B cell (primary cell): ENCODE measurements at regions not wholly inside any gene's neighbourhood (a gene's known extent, or its start where the extent isn't known, plus 50 kb on each side); places are given as distances from the start of the nearest gene placed in this dataset.

ENCODE experiments used
- ATAC-seq: fragments of 200-7000 bp; cut with Tn5 transposase; one replicate; pipeline ENCODE4 v1.10.0; 2021; ENCODE audit warnings: low read depth, mild to moderate bottlenecking, moderate number of reproducible peaks, moderate library complexity
- CTCF ChIA-PET: fragments of 350-600 bp; sonication (Branson Sonifier 250); formaldehyde crosslinking; loops from one replicate; lab custom pipeline; 2021; ENCODE audit warnings: antibody characterized with exemption, inconsistent platforms; lab: Charles Lee
- POLR2A ChIA-PET: fragments of 350-600 bp; sonication (Branson Sonifier 250); formaldehyde crosslinking; loops from one replicate; lab custom pipeline; 2021; ENCODE audit warnings: antibody characterized with exemption; lab: Charles Lee
- DNase-seq: peaks from one replicate; pipeline ENCODE4 v3.0.0; 2013
- H2AFZ ChIP-seq: 2 replicates; pipeline ENCODE4 v1.6.1; 2012; ENCODE audit warnings: mild to moderate bottlenecking, low read depth, low read length; ENCODE audit not compliant: insufficient read depth, poor library complexity, severe bottlenecking
- H3K27ac ChIP-seq, 2 donors: 1 replicate in 1 of 2; 2 replicates in 1 of 2; pipeline ENCODE4 v1.5.1; 2012 to 2013; ENCODE audit warnings: low read length in 2 of 2, mild to moderate bottlenecking in 2 of 2, moderate library complexity in 1 of 2
- H3K27me3 ChIP-seq, 4 experiments: fragments of 200-600 bp in 1 of 4; sonication (generic) in 1 of 4; replicated peaks in 1 of 4; 1 replicate in 2 of 4; 2 replicates in 2 of 4; pipeline versions ENCODE4 v1.6.1 to v1.7.0; 2013 to 2016; ENCODE audit warnings: low read length in 3 of 4, mild to moderate bottlenecking in 2 of 4, mixed read lengths in 1 of 4, moderate library complexity in 1 of 4; ENCODE audit not compliant: insufficient read depth in 4 of 4, control insufficient read depth in 3 of 4; ENCODE audit errors: control extremely low read depth in 1 of 4
- H3K36me3 ChIP-seq, 2 experiments: replicated peaks in 1 of 2; 1 replicate in 1 of 2; 2 replicates in 1 of 2; pipeline versions ENCODE4 v1.6.1 to v1.7.1; 2013; ENCODE audit warnings: low read length in 1 of 2; ENCODE audit not compliant: insufficient read depth in 2 of 2, control insufficient read depth in 1 of 2; ENCODE audit errors: control extremely low read depth in 1 of 2, extremely low read depth in 1 of 2
- H3K4me1 ChIP-seq, 2 donors: fragments of 200-600 bp in 1 of 2; sonication (generic) in 1 of 2; 1 replicate in 1 of 2; 2 replicates in 1 of 2; pipeline versions ENCODE4 v1.5.1 to v1.6.1; 2013 to 2017; ENCODE audit warnings: low read length in 2 of 2; ENCODE audit not compliant: control insufficient read depth in 2 of 2, insufficient read depth in 2 of 2
- H3K4me2 ChIP-seq: replicated peaks from 2 replicates; pipeline ENCODE3; 2012; ENCODE audit warnings: mild to moderate bottlenecking, low read depth, low read length; ENCODE audit not compliant: poor library complexity, severe bottlenecking
- H3K4me3 ChIP-seq, 5 experiments: fragments of 200-600 bp in 1 of 5; sonication (generic) in 1 of 5; 1 replicate in 3 of 5; 2 replicates in 2 of 5; pipeline versions ENCODE4 v1.5.1 to v1.7.0; 2011 to 2016; ENCODE audit warnings: low read length in 4 of 5, mild to moderate bottlenecking in 4 of 5, low read depth in 2 of 5, control low read depth in 1 of 5, moderate library complexity in 1 of 5; ENCODE audit not compliant: insufficient read depth in 1 of 5; ENCODE audit errors: control extremely low read depth in 1 of 5, extremely low read depth in 1 of 5
- H3K79me2 ChIP-seq: fragments of 200-600 bp; sonication (generic); one replicate; pipeline ENCODE4 v1.6.0; 2016; ENCODE audit warnings: low read length; ENCODE audit not compliant: control insufficient read depth, insufficient read depth
- H3K9ac ChIP-seq: fragments of 200-600 bp; sonication (generic); 2 replicates; pipeline ENCODE4 v1.6.1; 2017; ENCODE audit warnings: mild to moderate bottlenecking, low read length, moderate library complexity
- H3K9me3 ChIP-seq, 3 donors: one replicate each; pipeline versions ENCODE4 v1.6.1 to v1.7.1; 2013; ENCODE audit warnings: low read length in 2 of 3; ENCODE audit not compliant: control insufficient read depth in 2 of 3, insufficient read depth in 1 of 3; ENCODE audit errors: control extremely low read depth in 1 of 3
- H4K20me1 ChIP-seq: 2 replicates; pipeline ENCODE4 v1.6.0; 2012; ENCODE audit warnings: mild to moderate bottlenecking, low read length; ENCODE audit not compliant: insufficient read depth, control insufficient read depth, poor library complexity, severe bottlenecking
- H3K27ac Mint-ChIP-seq: one replicate; pipeline ENCODE4 v1.8.0; 2021; ENCODE audit warnings: mixed read lengths
- H3K27me3 Mint-ChIP-seq: one replicate; pipeline ENCODE4 v1.8.0; 2021; ENCODE audit warnings: mixed read lengths
- H3K4me1 Mint-ChIP-seq: one replicate; pipeline ENCODE4 v1.8.0; 2021; ENCODE audit warnings: mixed read lengths
- H3K4me3 Mint-ChIP-seq: one replicate; pipeline ENCODE4 v1.8.0; 2021; ENCODE audit warnings: mixed read lengths
- H3K9me3 Mint-ChIP-seq: one replicate; pipeline ENCODE4 v1.8.0; 2022; ENCODE audit warnings: mixed read lengths; ENCODE audit not compliant: insufficient read depth
- EZH2 ChIP-seq: IDR thresholded peaks from 2 replicates; pipeline ENCODE4 v1.6.1; 2012; ENCODE audit warnings: borderline replicate concordance, low read depth, mild to moderate bottlenecking, moderate library complexity, low read length; ENCODE audit not compliant: insufficient read depth, poor library complexity, severe bottlenecking
- WGBS: methylation state at CpG from one replicate; pipeline ENCODE4 v1.1.5; 2013; ENCODE audit warnings: missing lambda C conversion rate; ENCODE audit not compliant: insufficient coverage; 5-methylcytosine and 5-hydroxymethylcytosine counted together
- intact Hi-C: fragments of 100-400 bp; cut with micrococcal nuclease; formaldehyde crosslinking; loops from one replicate; pipeline ENCODE4 v1.10.0; 2022
- TF ChIP-seq, protein P1 (sequence below): fragments of 200-600 bp; IDR thresholded peaks from one replicate; pipeline ENCODE4 v1.8.0; 2022; ENCODE audit warnings: antibody characterized with exemption, mild to moderate bottlenecking

DNA sequence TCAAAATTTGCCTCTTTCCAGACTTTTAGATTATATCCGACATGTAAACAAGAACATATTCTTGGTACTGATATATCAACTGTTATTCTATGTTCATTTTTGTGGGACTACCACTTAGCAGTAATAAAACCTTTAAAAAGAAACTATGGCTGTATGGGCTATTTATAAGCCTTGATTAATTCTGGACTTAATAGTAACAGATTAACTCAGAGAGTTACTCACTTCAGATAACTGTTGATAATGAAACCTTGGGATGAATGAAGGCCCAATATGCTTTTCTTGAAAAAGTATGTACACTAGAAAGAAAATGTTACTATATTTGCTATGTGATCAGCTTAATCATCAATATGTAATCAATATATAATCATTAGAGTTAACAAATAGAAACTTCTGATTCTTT, 595.9 kb upstream of the BOD1L1 start:
- ATAC-seq (no peak), DNase-seq (no peak)
- Histone ChIP-seq H3K4me2 (no peak overlapping the region), H3K4me3 (no peak overlapping the region), H3K9me3 (peaks cover 0 to 2% (median 0%) of the 10 kb centered on the region in 3 donors), H3K79me2 (no peaks in the 10 kb centered on the region), H4K20me1 (no peaks in the 10 kb centered on the region), H3K9ac (no peak overlapping the region), H3K27me3 (no peaks in the 10 kb centered on the region), H3K4me1 (no peaks in the 10 kb centered on the region), H3K27ac (no peak overlapping the region), H3K36me3 (no peaks in the 10 kb centered on the region), H2AFZ (no peak overlapping the region)
- peaks cover 2% of the 10 kb centered on the region for H3K4me1 Mint-ChIP-seq
- H3K9me3 Mint-ChIP-seq, result no peaks in the 10 kb centered on the region
- ChIA-PET POLR2A (no interaction called here), CTCF (no interaction called here)
- H3K4me3 Mint-ChIP-seq, result no peak overlapping the region
- no peak for TF ChIP-seq EZH2
- TF ChIP-seq, protein P1, sequence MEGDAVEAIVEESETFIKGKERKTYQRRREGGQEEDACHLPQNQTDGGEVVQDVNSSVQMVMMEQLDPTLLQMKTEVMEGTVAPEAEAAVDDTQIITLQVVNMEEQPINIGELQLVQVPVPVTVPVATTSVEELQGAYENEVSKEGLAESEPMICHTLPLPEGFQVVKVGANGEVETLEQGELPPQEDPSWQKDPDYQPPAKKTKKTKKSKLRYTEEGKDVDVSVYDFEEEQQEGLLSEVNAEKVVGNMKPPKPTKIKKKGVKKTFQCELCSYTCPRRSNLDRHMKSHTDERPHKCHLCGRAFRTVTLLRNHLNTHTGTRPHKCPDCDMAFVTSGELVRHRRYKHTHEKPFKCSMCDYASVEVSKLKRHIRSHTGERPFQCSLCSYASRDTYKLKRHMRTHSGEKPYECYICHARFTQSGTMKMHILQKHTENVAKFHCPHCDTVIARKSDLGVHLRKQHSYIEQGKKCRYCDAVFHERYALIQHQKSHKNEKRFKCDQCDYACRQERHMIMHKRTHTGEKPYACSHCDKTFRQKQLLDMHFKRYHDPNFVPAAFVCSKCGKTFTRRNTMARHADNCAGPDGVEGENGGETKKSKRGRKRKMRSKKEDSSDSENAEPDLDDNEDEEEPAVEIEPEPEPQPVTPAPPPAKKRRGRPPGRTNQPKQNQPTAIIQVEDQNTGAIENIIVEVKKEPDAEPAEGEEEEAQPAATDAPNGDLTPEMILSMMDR, result no peak
- H3K27me3 Mint-ChIP-seq, result no peaks in the 10 kb centered on the region
- intact Hi-C loops, result no loop called here
- no CpG with 5 or more reads among the region's 1 CpG for WGBS
- H3K27ac Mint-ChIP-seq, result no peak overlapping the region

DNA sequence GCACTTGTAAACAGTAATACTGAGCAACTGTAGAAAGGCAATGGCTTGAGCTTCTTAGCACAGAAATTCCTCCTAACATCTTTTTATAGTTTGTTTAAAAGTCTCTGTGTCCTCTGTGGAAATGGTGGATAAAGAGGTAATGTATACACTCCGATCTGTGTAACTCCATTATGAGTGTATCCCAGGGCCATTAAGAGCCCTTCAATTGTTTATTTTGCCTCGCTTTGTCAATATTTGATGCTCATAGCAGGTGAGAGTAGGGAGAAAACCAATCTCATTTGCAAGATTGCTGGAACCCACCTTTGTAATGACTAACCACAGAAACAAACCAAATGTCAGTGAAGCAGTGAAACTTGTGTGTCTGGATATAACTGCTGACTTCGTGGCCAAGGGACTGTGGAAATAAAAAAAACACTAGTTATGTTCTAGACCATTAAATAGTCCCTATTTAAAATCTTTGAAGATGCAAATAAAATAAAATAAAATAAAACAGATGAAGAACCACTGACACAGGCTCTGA, 598.2 kb upstream of the BOD1L1 start:
- Mint-ChIP-seq H3K4me1 (peaks cover 2% of the 10 kb centered on the region), H3K4me3 (no peak overlapping the region), H3K27ac (no peak overlapping the region), H3K9me3 (no peaks in the 10 kb centered on the region), H3K27me3 (no peaks in the 10 kb centered on the region)
- Histone ChIP-seq H3K36me3 (no peaks in the 10 kb centered on the region), H3K27ac (no peak overlapping the region), H3K79me2 (no peaks in the 10 kb centered on the region), H2AFZ (no peak overlapping the region), H4K20me1 (no peaks in the 10 kb centered on the region), H3K27me3 (no peaks in the 10 kb centered on the region), H3K4me2 (no peak overlapping the region), H3K4me1 (no peaks in the 10 kb centered on the region), H3K9me3 (peaks cover 0 to 2% (median 0%) of the 10 kb centered on the region in 3 donors), H3K9ac (no peak overlapping the region), H3K4me3 (no peak overlapping the region)
- 100% methylated on average over 1 of the region's 3 CpGs for WGBS
- intact Hi-C loops, result no loop called here
- DNase-seq, result no peak
- ATAC-seq, result no peak
- ChIA-PET POLR2A (interaction anchor here (0.6 kb wide), 1 partner anchor 41 kb away, joined by 3 read pairs; no protein-coding TSS in a partner anchor), CTCF (interaction anchor here (0.7 kb wide), 1 partner anchor 1116 kb away, joined by 4 read pairs; no protein-coding TSS in a partner anchor)
- TF ChIP-seq EZH2, result no peak
- TF ChIP-seq, protein P1, result no peak
